Mesenchymal stem cell (in vitro differentiated cells and primary cell): ENCODE measurements at regions not wholly inside any gene's neighbourhood (a gene's known extent, or its start where the extent isn't known, plus 50 kb on each side); places are given as distances from the start of the nearest gene placed in this dataset.
"Not testable (repeated sequence)": the region's sequence is repeated elsewhere in the genome, so short reads cannot be mapped to it uniquely, and the experiment has no call there.

Experiments used
- DNase-seq: peaks from one replicate; pipeline ENCODE4 v3.0.0-alpha.2; 2013
- H2AFZ ChIP-seq: one replicate; pipeline ENCODE4 v1.6.1; 2013; ENCODE audit warnings: low read depth, mild to moderate bottlenecking, control low read depth, inconsistent platforms, low read length, moderate library complexity
- H2AK5ac ChIP-seq: 2 replicates; pipeline ENCODE4 v1.6.1; 2013; ENCODE audit warnings: low read length, moderate library complexity, mild to moderate bottlenecking, inconsistent platforms; ENCODE audit not compliant: severe bottlenecking
- H2BK120ac ChIP-seq: one replicate; pipeline ENCODE4 v1.6.1; 2013; ENCODE audit warnings: low read depth, mild to moderate bottlenecking, inconsistent platforms, low read length, moderate library complexity
- H2BK12ac ChIP-seq, 2 experiments: one replicate each; pipeline ENCODE4 v1.6.1; 2013; ENCODE audit warnings: inconsistent platforms in 2 of 2, low read length in 2 of 2, mild to moderate bottlenecking in 2 of 2, moderate library complexity in 2 of 2, control low read depth in 1 of 2
- H2BK15ac ChIP-seq: one replicate; pipeline ENCODE4 v1.6.1; 2013; ENCODE audit warnings: mild to moderate bottlenecking, low read depth, inconsistent platforms; ENCODE audit not compliant: poor library complexity, severe bottlenecking
- H2BK5ac ChIP-seq: 2 replicates; pipeline ENCODE4 v1.6.1; 2013; ENCODE audit warnings: low read depth, mild to moderate bottlenecking, low read length, control low read depth, inconsistent platforms; ENCODE audit not compliant: poor library complexity, severe bottlenecking
- H3K14ac ChIP-seq, 2 experiments: one replicate each; pipeline ENCODE4 v1.6.1; 2013; ENCODE audit warnings: inconsistent platforms in 2 of 2, low read length in 2 of 2, control low read depth in 1 of 2, mild to moderate bottlenecking in 1 of 2, moderate library complexity in 1 of 2
- H3K18ac ChIP-seq, 2 experiments: one replicate each; pipeline ENCODE4 v1.6.1; 2013; ENCODE audit warnings: inconsistent platforms in 2 of 2, low read length in 2 of 2, control low read depth in 1 of 2, low read depth in 1 of 2, mild to moderate bottlenecking in 1 of 2
- H3K23ac ChIP-seq, 2 experiments: one replicate each; pipeline ENCODE4 v1.6.1; 2013; ENCODE audit warnings: inconsistent platforms in 2 of 2, low read length in 2 of 2, mild to moderate bottlenecking in 2 of 2, moderate library complexity in 2 of 2, control low read depth in 1 of 2
- H3K27ac ChIP-seq: 2 replicates; pipeline ENCODE4 v1.5.1; 2013; ENCODE audit warnings: mild to moderate bottlenecking, moderate library complexity, low read length, control low read depth, inconsistent platforms; ENCODE audit not compliant: poor library complexity, severe bottlenecking
- H3K27me3 ChIP-seq, 2 experiments: 2 replicates each; pipeline versions ENCODE4 v1.6.1 to v1.7.0; 2013; ENCODE audit warnings: low read length in 2 of 2, mild to moderate bottlenecking in 2 of 2, moderate library complexity in 2 of 2, control low read depth in 1 of 2, inconsistent platforms in 1 of 2; ENCODE audit not compliant: control insufficient read depth in 1 of 2, insufficient read depth in 1 of 2
- H3K36me3 ChIP-seq, 2 experiments: 2 replicates each; pipeline versions ENCODE4 v1.6.1 to v1.7.0; 2013; ENCODE audit warnings: low read length in 2 of 2, control low read depth in 1 of 2, inconsistent platforms in 1 of 2, low read depth in 1 of 2, mild to moderate bottlenecking in 1 of 2; ENCODE audit not compliant: insufficient read depth in 2 of 2, control insufficient read depth in 1 of 2
- H3K4ac ChIP-seq, 2 experiments: one replicate each; pipeline ENCODE4 v1.6.1; 2013; ENCODE audit warnings: inconsistent platforms in 2 of 2, low read length in 2 of 2, mild to moderate bottlenecking in 2 of 2, moderate library complexity in 2 of 2, control low read depth in 1 of 2, low read depth in 1 of 2
- H3K4me1 ChIP-seq: 2 replicates; pipeline ENCODE4 v1.6.1; 2013; ENCODE audit warnings: low read depth, low read length, control low read depth; ENCODE audit not compliant: control insufficient read depth, insufficient read depth
- H3K4me2 ChIP-seq: 2 replicates; pipeline ENCODE4 v1.6.1; 2013; ENCODE audit warnings: low read length, mild to moderate bottlenecking, inconsistent platforms; ENCODE audit not compliant: poor library complexity, severe bottlenecking
- H3K4me3 ChIP-seq, 2 experiments: 2 replicates each; pipeline versions ENCODE4 v1.5.1 to v1.7.0; 2013; ENCODE audit warnings: low read length in 2 of 2, mild to moderate bottlenecking in 2 of 2, control low read depth in 1 of 2, low read depth in 1 of 2; ENCODE audit not compliant: insufficient read depth in 1 of 2
- H3K79me1 ChIP-seq: replicated peaks from 2 replicates; pipeline ENCODE4 v1.6.1; 2013; ENCODE audit warnings: mild to moderate bottlenecking, control low read depth, low read length, inconsistent platforms; ENCODE audit not compliant: poor library complexity, severe bottlenecking
- H3K9ac ChIP-seq: 2 replicates; pipeline ENCODE4 v1.7.0; 2013; ENCODE audit warnings: mild to moderate bottlenecking, low read length, moderate library complexity
- H3K9me3 ChIP-seq: 2 replicates; pipeline ENCODE4 v1.7.0; 2013; ENCODE audit warnings: mild to moderate bottlenecking, low read length; ENCODE audit not compliant: control insufficient read depth
- H4K8ac ChIP-seq: one replicate; pipeline ENCODE4 v1.6.1; 2013; ENCODE audit warnings: inconsistent platforms, mild to moderate bottlenecking, low read length, moderate library complexity
- H4K91ac ChIP-seq: one replicate; pipeline ENCODE4 v1.6.1; 2013; ENCODE audit warnings: mild to moderate bottlenecking, low read length, inconsistent platforms
- WGBS: methylation state at CpG from one replicate; pipeline ENCODE4 v1.1.7; 2013; ENCODE audit warnings: mixed read lengths; 5-methylcytosine and 5-hydroxymethylcytosine counted together

DNA sequence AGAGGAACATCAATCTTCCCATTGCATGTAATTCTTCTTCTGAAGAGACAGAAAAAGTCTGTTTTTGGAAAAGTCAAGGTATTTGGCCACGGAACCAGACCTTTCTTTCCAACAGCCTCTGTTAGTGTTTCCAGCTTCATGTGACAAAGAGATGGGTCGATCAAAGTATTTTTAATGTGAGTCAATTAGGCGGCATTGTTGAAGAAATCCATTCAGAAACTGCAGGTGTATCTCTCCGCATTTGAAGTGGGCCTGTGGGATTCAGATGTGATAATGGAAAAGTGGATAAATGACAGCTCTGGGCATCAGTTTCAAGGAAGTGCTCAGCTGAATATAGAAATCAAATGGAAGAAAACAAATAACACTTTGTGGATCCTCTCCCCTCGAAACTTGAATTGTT is 143.1 kb upstream of the CHL1 start:
- H2BK15ac ChIP-seq, result not testable (repeated sequence)
- WGBS, result 65% methylated on average over 5 of the region's 5 CpGs

GRCh38 chr3:54240-54639 is 142.3 kb upstream of the CHL1 start:
- 71% methylated on average over 5 of the region's 5 CpGs for WGBS

More for the DNA sequence above, 143.1 kb upstream of the CHL1 start:
- not testable (repeated sequence) for DNase-seq, H3K4me2 ChIP-seq, H3K9ac ChIP-seq, H2BK12ac ChIP-seq, H3K27ac ChIP-seq, H3K36me3 ChIP-seq, H2BK120ac ChIP-seq, H2BK5ac ChIP-seq, H3K4me1 ChIP-seq, H3K4ac ChIP-seq, H4K8ac ChIP-seq, H3K79me1 ChIP-seq, H2AFZ ChIP-seq, H3K23ac ChIP-seq, H3K9me3 ChIP-seq, H3K14ac ChIP-seq, H3K18ac ChIP-seq, H3K27me3 ChIP-seq, H3K4me3 ChIP-seq, H4K91ac ChIP-seq, H2AK5ac ChIP-seq

GRCh38 chr3:56672-57071 is 139.9 kb upstream of the CHL1 start:
- no peak overlapping the region for H2BK120ac ChIP-seq
- no peak overlapping the region for H2AFZ ChIP-seq
- DNase-seq, result no peak
- no peaks in the 10 kb centered on the region for H3K4me1 ChIP-seq
- no peaks in the 10 kb centered on the region for H3K27me3 ChIP-seq
- no peak overlapping the region for H3K18ac ChIP-seq
- H4K91ac ChIP-seq, result no peak overlapping the region
- no peaks in the 10 kb centered on the region for H3K79me1 ChIP-seq
- no peak overlapping the region for H4K8ac ChIP-seq
- H2AK5ac ChIP-seq, result no peak overlapping the region
- 83% methylated on average over 3 of the region's 4 CpGs for WGBS
- no peak overlapping the region for H3K27ac ChIP-seq
- H3K23ac ChIP-seq, result no peak overlapping the region
- no peaks in the 10 kb centered on the region for H3K36me3 ChIP-seq
- no peak overlapping the region for H3K4ac ChIP-seq
- no peak overlapping the region for H2BK5ac ChIP-seq
- H3K14ac ChIP-seq, result no peak overlapping the region
- no peaks in the 10 kb centered on the region for H3K9me3 ChIP-seq
- no peak overlapping the region for H3K9ac ChIP-seq
- no peak overlapping the region for H2BK15ac ChIP-seq
- H3K4me3 ChIP-seq, result no peak overlapping the region
- H3K4me2 ChIP-seq, result no peak overlapping the region
- H2BK12ac ChIP-seq, result no peak overlapping the region

More at GRCh38 chr3:54240-54639, 142.3 kb upstream of the CHL1 start:
- H3K27ac ChIP-seq, result no peak overlapping the region
- no peak overlapping the region for H2BK15ac ChIP-seq
- no peak overlapping the region for H2BK120ac ChIP-seq
- H3K27me3 ChIP-seq, result no peaks in the 10 kb centered on the region
- H3K4ac ChIP-seq, result no peak overlapping the region
- DNase-seq, result no peak
- no peaks in the 10 kb centered on the region for H3K4me1 ChIP-seq
- H2BK5ac ChIP-seq, result no peak overlapping the region
- H3K4me2 ChIP-seq, result no peak overlapping the region
- H3K18ac ChIP-seq, result no peak overlapping the region
- H2AK5ac ChIP-seq, result no peak overlapping the region
- H3K14ac ChIP-seq, result no peak overlapping the region
- no peaks in the 10 kb centered on the region for H3K79me1 ChIP-seq
- no peak overlapping the region for H4K91ac ChIP-seq
- no peak overlapping the region for H2BK12ac ChIP-seq
- H3K23ac ChIP-seq, result no peak overlapping the region
- H3K4me3 ChIP-seq, result no peak overlapping the region
- no peaks in the 10 kb centered on the region for H3K36me3 ChIP-seq
- H2AFZ ChIP-seq, result no peak overlapping the region
- no peak overlapping the region for H4K8ac ChIP-seq
- H3K9ac ChIP-seq, result no peak overlapping the region
- H3K9me3 ChIP-seq, result no peaks in the 10 kb centered on the region

GRCh38 chr3:59854-60253 is 136.7 kb upstream of the CHL1 start:
- Histone ChIP-seq H3K27ac (no peak overlapping the region), H3K14ac (no peak overlapping the region), H2AK5ac (no peak overlapping the region), H3K4me3 (no peak overlapping the region), H3K4me1 (no peaks in the 10 kb centered on the region), H3K4ac (no peak overlapping the region), H3K9me3 (no peaks in the 10 kb centered on the region), H3K23ac (no peak overlapping the region), H2BK120ac (no peak overlapping the region), H4K91ac (no peak overlapping the region), H3K4me2 (no peak overlapping the region), H2BK15ac (no peak overlapping the region), H3K27me3 (no peaks in the 10 kb centered on the region), H2AFZ (no peak overlapping the region), H2BK12ac (no peak overlapping the region), H3K18ac (no peak overlapping the region), H4K8ac (no peak overlapping the region), H2BK5ac (no peak overlapping the region), H3K79me1 (no peaks in the 10 kb centered on the region), H3K9ac (no peak overlapping the region), H3K36me3 (no peaks in the 10 kb centered on the region)
- DNase-seq, result no peak
- WGBS, result 51% methylated on average over 7 of the region's 7 CpGs
